ENCODE measurements at regions not wholly inside any gene's neighbourhood (a gene's known extent, or its start where the extent isn't known, plus 50 kb on each side); places are given as distances from the start of the nearest gene placed in this dataset.

DNA sequence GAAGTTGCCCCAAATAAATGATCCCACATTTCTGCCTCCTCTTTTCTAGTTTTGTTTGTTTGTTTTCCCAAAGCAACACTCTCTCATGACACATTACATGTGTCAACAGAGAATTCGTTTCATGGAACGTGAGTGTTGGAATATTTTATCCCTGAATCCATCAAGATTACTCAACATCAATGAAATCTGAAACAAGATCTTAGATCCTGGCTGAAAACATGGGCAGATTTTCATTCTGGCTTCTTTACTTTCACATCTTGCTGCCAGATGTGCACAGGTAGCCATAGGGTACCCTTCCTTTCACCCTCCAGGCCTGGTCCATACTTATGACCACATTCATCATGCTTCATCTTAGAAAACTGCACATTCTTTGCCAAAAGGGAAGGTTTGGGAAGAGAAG, 347.0 kb downstream of the DOK5 start:
- Mint-ChIP-seq H3K4me3 (ENCODE audit: unreplicated experiment) (no peak overlapping the region), H3K4me1 (ENCODE audit: unreplicated experiment) (no peaks in the 10 kb centered on the region), H3K9me3 (ENCODE audit: unreplicated experiment) (peaks cover 3% of the 10 kb centered on the region), H3K27ac (ENCODE audit: unreplicated experiment) (no peak overlapping the region), H3K27me3 (ENCODE audit: unreplicated experiment) (no peaks in the 10 kb centered on the region), H3K36me3 (ENCODE audit: unreplicated experiment) (no peaks in the 10 kb centered on the region)
- no peak for DNase-seq (ENCODE audit: extremely low spot score, unreplicated experiment)
- TF ChIP-seq, protein P1, sequence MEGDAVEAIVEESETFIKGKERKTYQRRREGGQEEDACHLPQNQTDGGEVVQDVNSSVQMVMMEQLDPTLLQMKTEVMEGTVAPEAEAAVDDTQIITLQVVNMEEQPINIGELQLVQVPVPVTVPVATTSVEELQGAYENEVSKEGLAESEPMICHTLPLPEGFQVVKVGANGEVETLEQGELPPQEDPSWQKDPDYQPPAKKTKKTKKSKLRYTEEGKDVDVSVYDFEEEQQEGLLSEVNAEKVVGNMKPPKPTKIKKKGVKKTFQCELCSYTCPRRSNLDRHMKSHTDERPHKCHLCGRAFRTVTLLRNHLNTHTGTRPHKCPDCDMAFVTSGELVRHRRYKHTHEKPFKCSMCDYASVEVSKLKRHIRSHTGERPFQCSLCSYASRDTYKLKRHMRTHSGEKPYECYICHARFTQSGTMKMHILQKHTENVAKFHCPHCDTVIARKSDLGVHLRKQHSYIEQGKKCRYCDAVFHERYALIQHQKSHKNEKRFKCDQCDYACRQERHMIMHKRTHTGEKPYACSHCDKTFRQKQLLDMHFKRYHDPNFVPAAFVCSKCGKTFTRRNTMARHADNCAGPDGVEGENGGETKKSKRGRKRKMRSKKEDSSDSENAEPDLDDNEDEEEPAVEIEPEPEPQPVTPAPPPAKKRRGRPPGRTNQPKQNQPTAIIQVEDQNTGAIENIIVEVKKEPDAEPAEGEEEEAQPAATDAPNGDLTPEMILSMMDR (IDR thresholded peaks at IDR 0.05) = no peak

DNA sequence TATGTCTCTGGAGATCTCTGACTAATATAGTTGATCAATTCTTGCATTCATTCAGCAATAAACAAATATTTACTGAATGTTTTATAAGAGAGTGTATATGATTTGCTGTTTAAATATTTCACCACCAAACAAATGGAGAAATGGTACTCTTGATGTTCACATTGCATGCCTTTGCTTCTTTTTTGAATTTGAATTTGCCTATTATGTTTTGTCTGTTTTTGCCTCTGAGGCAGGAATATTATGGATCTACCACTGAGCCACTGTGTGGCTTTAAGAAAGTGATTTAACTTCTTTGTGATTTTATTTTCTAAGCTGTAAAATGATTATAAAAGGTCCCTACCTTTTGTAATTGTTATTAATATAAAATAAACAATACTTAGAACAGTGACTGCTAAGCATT, 345.0 kb downstream of the DOK5 start:
- H3K27me3 Mint-ChIP-seq (ENCODE audit: unreplicated experiment) = no peaks in the 10 kb centered on the region
- DNase-seq (ENCODE audit: extremely low spot score, unreplicated experiment) = no peak
- no peak overlapping the region for H3K27ac Mint-ChIP-seq (ENCODE audit: unreplicated experiment)
- no peaks in the 10 kb centered on the region for H3K4me1 Mint-ChIP-seq (ENCODE audit: unreplicated experiment)
- TF ChIP-seq, protein P1 (IDR thresholded peaks at IDR 0.05) = no peak
- no peak overlapping the region for H3K4me3 Mint-ChIP-seq (ENCODE audit: unreplicated experiment)
- peaks cover 4% of the 10 kb centered on the region for H3K9me3 Mint-ChIP-seq (ENCODE audit: unreplicated experiment)
- H3K36me3 Mint-ChIP-seq (ENCODE audit: unreplicated experiment) = no peaks in the 10 kb centered on the region

DNA sequence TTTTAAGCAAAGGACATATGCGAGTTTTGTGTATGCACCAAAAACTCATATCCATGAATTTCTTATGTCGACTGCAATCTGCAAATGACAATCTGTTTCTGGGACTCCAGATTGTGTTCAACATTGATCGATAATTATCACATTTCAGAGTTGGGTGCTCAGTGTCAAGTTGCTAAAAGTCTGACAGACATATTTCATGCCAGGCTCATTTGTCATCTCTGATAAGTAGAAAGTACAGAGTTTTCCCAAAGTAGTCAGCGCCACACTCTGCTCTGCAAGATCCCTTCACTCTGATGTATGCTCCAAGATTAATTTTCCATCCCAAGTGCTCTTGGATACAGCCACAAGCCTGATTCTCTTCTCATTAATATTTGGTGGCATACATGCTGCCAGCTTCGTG, 331.1 kb downstream of the DOK5 start:
- Mint-ChIP-seq H3K9me3 (ENCODE audit: unreplicated experiment) (peaks cover 15% of the 10 kb centered on the region), H3K4me1 (ENCODE audit: unreplicated experiment) (no peaks in the 10 kb centered on the region), H3K36me3 (ENCODE audit: unreplicated experiment) (no peaks in the 10 kb centered on the region), H3K4me3 (ENCODE audit: unreplicated experiment) (no peak overlapping the region), H3K27ac (ENCODE audit: unreplicated experiment) (no peak overlapping the region), H3K27me3 (ENCODE audit: unreplicated experiment) (no peaks in the 10 kb centered on the region)
- no peak for DNase-seq (ENCODE audit: extremely low spot score, unreplicated experiment)
- TF ChIP-seq, protein P1 (IDR thresholded peaks at IDR 0.05) = no peak

DNA sequence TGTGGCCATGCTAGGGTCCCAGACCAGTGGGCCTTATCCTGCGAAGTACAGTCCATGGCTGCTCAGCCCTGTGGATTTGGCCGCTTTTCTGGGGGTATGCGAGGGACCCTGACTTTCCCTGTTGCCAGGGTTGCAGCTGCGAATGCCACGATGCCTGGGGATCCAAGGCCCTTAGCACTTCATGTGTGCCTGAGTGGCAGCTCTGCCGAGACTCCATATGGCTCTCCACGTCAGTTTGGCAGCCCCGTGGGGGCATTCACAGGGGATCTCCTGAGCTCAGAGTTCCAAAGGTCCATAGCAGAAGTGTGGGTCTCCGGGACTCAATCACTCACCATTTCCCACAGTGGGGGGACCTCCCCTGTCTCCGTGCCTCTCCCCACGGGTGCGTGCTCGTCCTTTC, 319.5 kb downstream of the DOK5 start:
- Mint-ChIP-seq H3K27me3 (ENCODE audit: unreplicated experiment) (no peaks in the 10 kb centered on the region), H3K27ac (ENCODE audit: unreplicated experiment) (no peak overlapping the region), H3K9me3 (ENCODE audit: unreplicated experiment) (peaks cover 29% of the 10 kb centered on the region), H3K4me3 (ENCODE audit: unreplicated experiment) (no peak overlapping the region), H3K4me1 (ENCODE audit: unreplicated experiment) (no peaks in the 10 kb centered on the region), H3K36me3 (ENCODE audit: unreplicated experiment) (no peaks in the 10 kb centered on the region)
- TF ChIP-seq, protein P1 (IDR thresholded peaks at IDR 0.05) = no peak
- DNase-seq (ENCODE audit: extremely low spot score, unreplicated experiment) = no peak

DNA sequence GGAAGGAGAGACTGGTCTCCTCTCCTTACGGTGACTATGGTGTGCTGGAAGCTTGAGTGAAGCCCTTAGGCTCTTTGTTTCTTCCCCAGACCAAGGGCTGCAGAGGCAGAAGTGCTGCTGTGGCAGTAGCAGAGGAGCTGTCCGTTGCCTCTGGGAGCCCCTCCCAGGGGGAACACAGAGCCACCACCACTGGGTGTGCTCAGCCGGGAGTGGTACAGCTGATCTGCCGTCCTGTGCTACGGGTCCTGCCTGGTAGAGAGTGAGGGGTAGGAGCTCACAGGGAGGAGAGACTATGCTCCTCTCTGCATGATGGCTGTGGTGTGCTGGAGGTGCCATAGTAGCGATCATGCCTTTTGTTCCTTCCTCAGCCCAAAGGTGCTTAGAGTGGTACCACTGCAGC, 318.7 kb downstream of the DOK5 start:
- H3K4me3 Mint-ChIP-seq (ENCODE audit: unreplicated experiment) = no peak overlapping the region
- H3K9me3 Mint-ChIP-seq (ENCODE audit: unreplicated experiment) = peaks cover 34% of the 10 kb centered on the region
- no peaks in the 10 kb centered on the region for H3K36me3 Mint-ChIP-seq (ENCODE audit: unreplicated experiment)
- no peak overlapping the region for H3K27ac Mint-ChIP-seq (ENCODE audit: unreplicated experiment)
- TF ChIP-seq, protein P1 (IDR thresholded peaks at IDR 0.05) = no peak
- H3K4me1 Mint-ChIP-seq (ENCODE audit: unreplicated experiment) = no peaks in the 10 kb centered on the region
- H3K27me3 Mint-ChIP-seq (ENCODE audit: unreplicated experiment) = no peaks in the 10 kb centered on the region
- no peak for DNase-seq (ENCODE audit: extremely low spot score, unreplicated experiment)
